Breast epithelium (tissue), 3 donors: ENCODE measurements at regions not wholly inside any gene's neighbourhood (a gene's known extent, or its start where the extent isn't known, plus 50 kb on each side); places are given as distances from the start of the nearest gene placed in this dataset.

ENCODE experiments used
- CTCF ChIP-seq, 3 donors: fragments of 450-650 bp; IDR thresholded peaks; one replicate each; pipeline ENCODE4 v1.5.1; 2016 to 2017; ENCODE audit warnings: antibody characterized with exemption in 3 of 3, mild to moderate bottlenecking in 3 of 3, moderate library complexity in 3 of 3
- POLR2A ChIP-seq: fragments of 450-650 bp; IDR thresholded peaks from one replicate; pipeline ENCODE4 v1.6.1; 2016; ENCODE audit warnings: antibody characterized with exemption, mild to moderate bottlenecking, moderate library complexity
- POLR2AphosphoS5 ChIP-seq, 3 donors: sonication (generic); formaldehyde crosslinking; IDR thresholded peaks; one replicate each; pipeline ENCODE4 v1.6.1; 2017; ENCODE audit warnings: antibody characterized with exemption in 3 of 3

GRCh38 chr1:73759011-73759410 lies 439.0 kb downstream of the LRRIQ3 start:
- no peak for TF ChIP-seq CTCF (IDR thresholded peaks at IDR 0.05)
- no peak for TF ChIP-seq POLR2A
- no peak for TF ChIP-seq POLR2AphosphoS5 (IDR thresholded peaks at IDR 0.05)
